ENCODE measurements at regions not wholly inside any gene's neighbourhood (a gene's known extent, or its start where the extent isn't known, plus 50 kb on each side); places are given as distances from the start of the nearest gene placed in this dataset.
A peak's percentile ranks its signal among the peaks of the same experiment; 100 is the strongest.

DNA sequence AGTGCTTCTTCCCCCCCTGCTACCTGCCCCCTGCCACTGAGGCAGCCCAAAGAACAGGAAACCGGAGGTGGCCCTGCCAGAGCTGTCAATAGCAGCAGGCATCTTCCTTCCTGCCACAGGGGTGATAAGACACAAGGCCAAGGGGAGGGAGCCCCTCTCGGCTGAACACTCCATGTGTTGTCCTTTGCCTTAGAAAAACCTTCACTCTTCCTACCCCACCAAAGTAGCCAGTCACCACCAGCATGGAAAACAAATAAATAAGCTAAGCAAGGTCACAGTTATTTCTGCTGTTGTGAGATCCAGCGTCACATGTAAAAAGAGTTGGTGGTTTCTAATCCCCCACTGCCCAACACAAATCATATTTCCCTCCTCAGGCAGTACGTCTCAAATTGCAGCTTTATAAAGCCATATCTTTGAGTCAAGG, 104.8 kb upstream of the DPT start:
- DNase-seq: no peak
- Histone ChIP-seq H3K4me1 (ENCODE audit: control insufficient read depth, insufficient read depth, low read length) (peaks cover 8% of the 10 kb centered on the region), H3K27me3 (ENCODE audit: control insufficient read depth, insufficient read depth, low read length, poor library complexity, severe bottlenecking) (no peaks in the 10 kb centered on the region), H3K9me3 (ENCODE audit: control insufficient read depth, low read length) (no peaks in the 10 kb centered on the region), H3K36me3 (ENCODE audit: control insufficient read depth, insufficient read depth, low read length) (no peaks in the 10 kb centered on the region), H3K9ac (ENCODE audit: extremely low read depth, low read length, poor library complexity, severe bottlenecking) (no peak overlapping the region), H3K4me3 (ENCODE audit: low read length) (no peak overlapping the region), H3K27ac (ENCODE audit: low read depth, low read length) (peak overlapping the region; percentile 42)
- Mint-ChIP-seq H3K4me3 (no peak overlapping the region), H3K27me3 (ENCODE audit: insufficient read depth) (no peaks in the 10 kb centered on the region), H3K27ac (no peak overlapping the region), H3K4me1 (peaks cover 21% of the 10 kb centered on the region), H3K9me3 (peaks cover 19% of the 10 kb centered on the region), H3K36me3 (ENCODE audit: low read depth) (peaks cover 3% of the 10 kb centered on the region)
- TF ChIP-seq, protein P1, sequence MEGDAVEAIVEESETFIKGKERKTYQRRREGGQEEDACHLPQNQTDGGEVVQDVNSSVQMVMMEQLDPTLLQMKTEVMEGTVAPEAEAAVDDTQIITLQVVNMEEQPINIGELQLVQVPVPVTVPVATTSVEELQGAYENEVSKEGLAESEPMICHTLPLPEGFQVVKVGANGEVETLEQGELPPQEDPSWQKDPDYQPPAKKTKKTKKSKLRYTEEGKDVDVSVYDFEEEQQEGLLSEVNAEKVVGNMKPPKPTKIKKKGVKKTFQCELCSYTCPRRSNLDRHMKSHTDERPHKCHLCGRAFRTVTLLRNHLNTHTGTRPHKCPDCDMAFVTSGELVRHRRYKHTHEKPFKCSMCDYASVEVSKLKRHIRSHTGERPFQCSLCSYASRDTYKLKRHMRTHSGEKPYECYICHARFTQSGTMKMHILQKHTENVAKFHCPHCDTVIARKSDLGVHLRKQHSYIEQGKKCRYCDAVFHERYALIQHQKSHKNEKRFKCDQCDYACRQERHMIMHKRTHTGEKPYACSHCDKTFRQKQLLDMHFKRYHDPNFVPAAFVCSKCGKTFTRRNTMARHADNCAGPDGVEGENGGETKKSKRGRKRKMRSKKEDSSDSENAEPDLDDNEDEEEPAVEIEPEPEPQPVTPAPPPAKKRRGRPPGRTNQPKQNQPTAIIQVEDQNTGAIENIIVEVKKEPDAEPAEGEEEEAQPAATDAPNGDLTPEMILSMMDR (conservative IDR thresholded peaks at IDR 0.05): no peak
- 56 to 61% methylated on average over 2 to 4 of the region's 4 CpGs for WGBS, 2 experiments (ENCODE audit: insufficient coverage in 1 of 2, insufficient read length in 1 of 2)

DNA sequence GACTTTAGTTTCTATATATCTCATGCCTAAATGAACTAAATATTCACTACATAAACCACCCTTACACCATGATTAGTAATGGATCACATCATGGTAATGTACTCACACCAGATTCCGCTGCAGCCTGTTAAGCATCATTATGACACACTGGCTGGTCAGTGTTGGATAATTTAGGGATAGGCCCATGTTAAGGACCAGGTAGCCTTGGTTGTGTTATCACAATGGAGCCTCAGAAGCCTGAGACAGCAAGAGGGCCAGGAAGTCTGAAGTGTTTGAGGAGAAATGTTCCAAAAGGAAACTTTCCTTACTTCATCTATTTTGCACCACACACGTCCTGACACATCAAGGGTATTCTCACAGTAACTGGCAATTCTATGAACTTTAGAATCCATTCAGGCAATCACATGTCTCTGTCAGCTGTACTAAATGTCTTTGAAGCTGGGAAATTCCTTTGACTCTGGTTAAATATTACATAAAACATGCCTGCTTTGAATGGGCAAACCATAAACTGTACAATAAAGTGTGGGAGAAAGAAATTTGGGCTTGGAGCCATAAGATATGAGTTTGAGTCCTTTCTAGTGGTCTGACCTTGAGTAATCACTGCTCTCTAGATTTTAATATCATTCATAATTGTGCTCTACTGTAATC, 105.3 kb upstream of the DPT start:
- Histone ChIP-seq H3K9ac (ENCODE audit: extremely low read depth, low read length, poor library complexity, severe bottlenecking) (no peak overlapping the region), H3K27me3 (ENCODE audit: control insufficient read depth, insufficient read depth, low read length, poor library complexity, severe bottlenecking) (no peaks in the 10 kb centered on the region), H3K4me3 (ENCODE audit: low read length) (no peak overlapping the region), H3K27ac (ENCODE audit: low read depth, low read length) (peak overlapping the region; percentile 42), H3K4me1 (ENCODE audit: control insufficient read depth, insufficient read depth, low read length) (peaks cover 8% of the 10 kb centered on the region), H3K9me3 (ENCODE audit: control insufficient read depth, low read length) (no peaks in the 10 kb centered on the region), H3K36me3 (ENCODE audit: control insufficient read depth, insufficient read depth, low read length) (no peaks in the 10 kb centered on the region)
- Mint-ChIP-seq H3K36me3 (ENCODE audit: low read depth) (peaks cover 3% of the 10 kb centered on the region), H3K4me1 (peaks cover 21% of the 10 kb centered on the region), H3K27me3 (ENCODE audit: insufficient read depth) (no peaks in the 10 kb centered on the region), H3K4me3 (no peak overlapping the region), H3K9me3 (peaks cover 19% of the 10 kb centered on the region), H3K27ac (no peak overlapping the region)
- TF ChIP-seq, protein P1 (conservative IDR thresholded peaks at IDR 0.05): no peak
- 90 to 100% methylated on average over 1 to 2 of the region's 2 CpGs for WGBS, 2 experiments (ENCODE audit: insufficient coverage in 1 of 2, insufficient read length in 1 of 2)
- no peak for DNase-seq

DNA sequence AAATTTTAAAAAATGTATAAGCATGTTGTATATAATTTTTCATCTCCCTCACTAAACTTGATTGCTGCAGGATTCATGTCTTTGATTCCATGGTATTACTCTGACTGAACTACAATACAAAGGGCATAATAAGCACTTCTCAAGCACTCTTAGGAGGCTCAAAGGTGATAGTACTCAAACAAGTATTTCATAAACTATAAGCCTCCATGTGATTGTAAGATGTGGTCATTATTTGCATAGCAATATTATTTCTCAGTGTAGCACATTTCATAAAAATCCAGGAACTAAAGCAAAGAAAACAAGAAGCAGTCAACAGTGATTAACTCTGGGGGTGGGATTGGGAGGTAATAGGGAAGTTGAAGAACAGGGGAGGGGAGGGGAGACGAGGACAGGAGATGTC, 106.2 kb upstream of the DPT start:
- Mint-ChIP-seq H3K9me3 (peaks cover 19% of the 10 kb centered on the region), H3K27ac (no peak overlapping the region), H3K27me3 (ENCODE audit: insufficient read depth) (no peaks in the 10 kb centered on the region), H3K4me1 (peaks cover 17% of the 10 kb centered on the region), H3K4me3 (no peak overlapping the region), H3K36me3 (ENCODE audit: low read depth) (peaks cover 3% of the 10 kb centered on the region)
- WGBS, 2 experiments (ENCODE audit: insufficient coverage in 1 of 2, insufficient read length in 1 of 2): no CpG with 5 or more reads among the region's 1 CpG
- H3K4me3 ChIP-seq (ENCODE audit: low read length): no peak overlapping the region
- no peaks in the 10 kb centered on the region for H3K9me3 ChIP-seq (ENCODE audit: control insufficient read depth, low read length)
- no peaks in the 10 kb centered on the region for H3K27me3 ChIP-seq (ENCODE audit: control insufficient read depth, insufficient read depth, low read length, poor library complexity, severe bottlenecking)
- TF ChIP-seq, protein P1 (conservative IDR thresholded peaks at IDR 0.05): no peak
- no peak overlapping the region for H3K9ac ChIP-seq (ENCODE audit: extremely low read depth, low read length, poor library complexity, severe bottlenecking)
- no peak for DNase-seq
- H3K36me3 ChIP-seq (ENCODE audit: control insufficient read depth, insufficient read depth, low read length): no peaks in the 10 kb centered on the region
- no peak overlapping the region for H3K27ac ChIP-seq (ENCODE audit: low read depth, low read length)
- H3K4me1 ChIP-seq (ENCODE audit: control insufficient read depth, insufficient read depth, low read length): peaks cover 8% of the 10 kb centered on the region

Data from endodermal cell (in vitro differentiated cells).